GM21515 (cell line): ENCODE measurements at regions not wholly inside any gene's neighbourhood (a gene's known extent, or its start where the extent isn't known, plus 50 kb on each side); places are given as distances from the start of the nearest gene placed in this dataset.
"Not testable (repeated sequence)": the region's sequence is repeated elsewhere in the genome, so short reads cannot be mapped to it uniquely, and the experiment has no call there.

Experiments used
- ATAC-seq: cut with Tn5 transposase; IDR thresholded peaks from one replicate; pipeline ENCODE4 v1.9.1; 2021; ENCODE audit not compliant: unreplicated experiment

DNA sequence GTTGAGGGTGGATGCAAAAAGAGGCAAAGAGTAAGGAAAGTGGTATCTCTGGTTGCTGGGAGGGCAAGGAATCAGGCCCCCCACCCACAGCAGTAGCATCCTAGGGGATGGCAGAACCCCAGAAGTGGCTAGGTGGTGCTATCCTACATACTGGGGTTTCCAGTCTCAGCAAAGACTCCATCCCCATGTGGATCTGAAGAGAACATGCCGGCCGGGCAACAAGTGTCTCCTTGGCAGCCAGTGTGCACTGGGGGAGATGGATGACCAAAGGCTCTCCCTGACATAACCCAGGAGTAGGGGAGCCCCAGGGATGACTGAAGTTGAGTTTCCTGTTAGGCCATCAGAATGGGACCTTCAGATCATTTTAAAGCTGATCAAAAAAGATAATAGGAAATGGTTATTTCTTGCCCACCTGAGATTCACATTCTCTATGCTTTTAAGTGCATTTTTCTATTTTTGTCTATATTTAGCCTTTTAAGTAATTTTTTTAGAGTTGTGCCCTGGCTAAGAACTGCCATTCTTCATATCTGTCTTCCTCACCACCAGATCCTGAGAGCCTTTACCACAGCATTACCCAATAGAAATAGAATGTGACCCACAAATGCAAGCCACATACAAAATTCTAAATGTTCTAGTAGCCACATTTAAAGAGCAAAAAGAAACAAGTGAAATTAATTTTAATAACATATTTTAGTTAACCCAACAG is 78.7 kb upstream of the SMIM23 start:
- no peak for ATAC-seq

- ATAC-seq: no peak
These were observed 78.2 kb upstream of the SMIM23 start for GRCh38 chr5:171707442-171707792.

- ATAC-seq: no peak
These were observed 75.7 kb upstream of the SMIM23 start for GRCh38 chr5:171709930-171710329.

GRCh38 chr5:171710451-171711024 is 75.1 kb upstream of the SMIM23 start:
- ATAC-seq: no peak

DNA sequence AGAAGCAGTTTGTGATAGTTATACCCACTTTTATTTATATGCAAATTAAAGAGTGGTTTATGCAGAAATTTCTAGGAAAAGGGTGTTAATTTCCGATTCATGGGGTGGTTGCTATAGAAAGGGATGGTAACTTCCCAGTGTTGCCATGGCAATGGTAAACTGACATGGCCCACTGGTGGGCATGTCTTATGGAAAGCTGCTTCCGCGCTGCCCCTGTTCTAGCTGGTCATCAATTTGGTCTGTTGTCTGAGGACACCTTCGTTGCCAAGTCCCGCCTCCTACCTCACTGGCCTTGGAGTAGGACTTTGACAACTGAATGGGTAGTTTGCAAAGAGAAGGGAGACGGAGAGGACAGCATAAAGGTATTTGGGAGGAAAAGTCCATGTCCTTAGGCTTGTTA is 74.0 kb upstream of the SMIM23 start:
- ATAC-seq: no peak

- no peak for ATAC-seq
These were observed 73.0 kb upstream of the SMIM23 start for GRCh38 chr5:171712616-171713015.

- no peak for ATAC-seq
These were observed 72.5 kb upstream of the SMIM23 start for GRCh38 chr5:171713152-171713551.

DNA sequence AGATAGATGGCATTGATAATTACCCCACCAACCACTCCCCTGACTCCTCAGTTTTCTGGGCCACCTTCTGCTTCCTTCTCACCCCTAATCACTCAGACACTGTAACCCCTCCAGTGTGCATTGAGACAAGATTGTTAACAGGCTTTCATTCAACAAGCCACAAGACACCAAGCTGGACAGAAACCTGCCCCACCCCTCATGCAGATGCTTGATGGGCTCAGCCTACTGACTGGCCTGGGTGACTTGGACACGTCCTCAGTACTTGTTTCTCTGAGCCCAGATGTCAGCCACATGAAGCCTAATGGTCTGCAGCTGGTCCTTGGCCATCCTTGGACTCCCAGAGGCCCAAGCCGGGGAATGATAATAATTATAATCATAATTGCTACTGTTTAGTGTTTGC is 71.4 kb upstream of the SMIM23 start:
- ATAC-seq: no peak

DNA sequence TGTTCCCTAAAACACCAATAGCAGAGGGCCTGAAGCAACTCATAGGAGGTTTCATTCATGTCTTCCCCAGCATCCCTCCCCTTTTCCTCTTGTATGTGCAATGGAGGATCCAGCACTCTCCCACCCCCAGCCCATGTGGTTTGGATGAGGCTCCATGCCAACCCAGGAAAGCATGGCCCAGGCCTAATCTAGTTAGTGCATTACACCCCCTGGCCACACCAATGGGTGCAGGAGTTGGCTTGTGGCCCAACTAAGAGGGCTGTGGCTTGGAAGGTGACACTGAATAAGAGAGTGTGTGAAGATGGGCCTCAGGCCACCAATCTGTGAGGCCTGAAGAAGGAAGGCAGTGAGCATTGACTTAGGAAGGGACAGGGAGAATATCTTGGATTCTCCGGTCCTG is 70.8 kb upstream of the SMIM23 start:
- ATAC-seq: no peak

GRCh38 chr5:171715551-171715950 is 70.1 kb upstream of the SMIM23 start:
- ATAC-seq: no peak

DNA sequence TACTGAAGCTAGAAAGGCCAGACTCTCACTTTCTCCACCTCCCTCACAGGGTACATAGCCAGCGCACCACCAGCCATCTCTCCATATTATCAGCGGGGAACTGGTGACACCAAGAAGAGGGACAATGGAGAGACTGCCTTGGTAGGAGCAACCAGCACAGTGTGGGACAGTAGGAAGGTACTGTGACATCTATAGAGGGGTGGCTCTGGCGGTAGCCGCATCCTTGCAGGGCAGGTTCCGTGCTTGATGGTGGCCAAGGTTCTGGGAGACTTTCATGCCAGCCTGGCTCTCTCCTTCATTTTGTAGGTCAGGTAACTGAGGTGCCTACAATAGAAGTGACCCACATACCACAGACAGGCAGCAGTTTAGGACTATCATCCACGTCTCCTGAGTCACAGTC is 65.5 kb upstream of the SMIM23 start:
- no peak for ATAC-seq

- no peak for ATAC-seq
These were observed 64.2 kb upstream of the SMIM23 start for GRCh38 chr5:171721464-171721863.

- no peak for ATAC-seq
These were observed 61.0 kb upstream of the SMIM23 start for GRCh38 chr5:171724468-171725204.

GRCh38 chr5:171725205-171725601 is 60.4 kb upstream of the SMIM23 start:
- no peak for ATAC-seq

DNA sequence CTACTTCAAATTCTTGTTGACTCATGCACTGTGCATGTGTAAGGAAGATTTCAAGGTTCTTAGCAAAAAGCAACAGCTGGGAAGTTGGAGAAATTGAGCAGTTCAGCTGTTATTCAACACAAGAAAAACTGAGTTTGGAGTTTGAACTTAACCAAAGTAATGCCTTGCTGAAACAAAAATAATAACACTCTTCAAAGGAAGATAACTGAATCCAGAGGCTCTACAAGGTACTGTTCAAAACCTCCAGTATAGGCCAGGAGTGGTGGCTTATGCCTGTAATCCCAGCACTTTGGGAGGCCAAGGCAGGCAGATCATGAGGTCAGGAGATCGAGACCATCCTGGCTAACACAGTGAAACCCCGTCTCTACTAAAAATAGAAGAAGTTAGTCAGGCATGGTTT is 58.8 kb upstream of the SMIM23 start:
- not testable (repeated sequence) for ATAC-seq

DNA sequence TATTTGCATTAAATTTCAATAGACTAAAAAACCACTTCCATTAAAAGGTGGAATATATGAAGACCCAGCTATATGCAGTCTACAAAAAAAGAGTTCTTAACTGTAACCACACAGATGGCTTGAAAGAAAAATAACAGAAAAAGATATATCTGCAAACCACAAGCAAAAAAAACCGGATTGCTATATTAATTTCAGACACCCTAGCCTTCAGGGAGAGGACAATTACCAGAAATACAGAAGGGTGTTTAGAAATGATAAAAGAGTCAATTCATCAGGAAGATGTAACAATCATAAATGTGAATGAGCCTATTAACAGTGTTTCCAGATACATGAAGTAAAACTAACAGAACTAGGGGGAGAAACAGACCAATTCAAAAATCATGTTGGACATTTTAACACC is 56.9 kb upstream of the SMIM23 start:
- no peak for ATAC-seq
